ENCODE measurements at regions not wholly inside any gene's neighbourhood (a gene's known extent, or its start where the extent isn't known, plus 50 kb on each side); places are given as distances from the start of the nearest gene placed in this dataset.
"Not testable (repeated sequence)": the region's sequence is repeated elsewhere in the genome, so short reads cannot be mapped to it uniquely, and the experiment has no call there.

GRCh38 chr1:112114540-112114939, 125.1 kb upstream of the KCND3 start:
- intact Hi-C loops (cut with micrococcal nuclease): no loop called here
- peaks cover 4% of the 10 kb centered on the region for H3K4me1 Mint-ChIP-seq (ENCODE audit: low read depth)
- H3K27ac Mint-ChIP-seq: no peak overlapping the region
- no peak overlapping the region for H3K4me3 Mint-ChIP-seq (ENCODE audit: low read depth)
- peaks cover 2% of the 10 kb centered on the region for H3K27me3 Mint-ChIP-seq (ENCODE audit: low read depth)
- DNase-seq (ENCODE audit: low spot score): no peak
- H3K36me3 Mint-ChIP-seq (ENCODE audit: low read depth): no peaks in the 10 kb centered on the region
- no peaks in the 10 kb centered on the region for H3K9me3 Mint-ChIP-seq

- Mint-ChIP-seq H3K27me3 (ENCODE audit: low read depth) (no peaks in the 10 kb centered on the region), H3K9me3 (no peaks in the 10 kb centered on the region), H3K4me1 (ENCODE audit: low read depth) (peaks cover 4% of the 10 kb centered on the region), H3K36me3 (ENCODE audit: low read depth) (no peaks in the 10 kb centered on the region), H3K4me3 (ENCODE audit: low read depth) (no peak overlapping the region), H3K27ac (no peak overlapping the region)
- no peak for DNase-seq (ENCODE audit: low spot score)
- intact Hi-C loops (cut with micrococcal nuclease): no loop called here
These were observed 137.1 kb upstream of the KCND3 start for GRCh38 chr1:112126598-112126997.

- H3K4me1 Mint-ChIP-seq (ENCODE audit: low read depth); H3K9me3 Mint-ChIP-seq; H3K27me3 Mint-ChIP-seq (ENCODE audit: low read depth); H3K27ac Mint-ChIP-seq; H3K4me3 Mint-ChIP-seq (ENCODE audit: low read depth); DNase-seq (ENCODE audit: low spot score); H3K36me3 Mint-ChIP-seq (ENCODE audit: low read depth); intact Hi-C loops (cut with micrococcal nuclease): not testable (repeated sequence)
These were observed 138.1 kb upstream of the KCND3 start for GRCh38 chr1:112127606-112128005.

- DNase-seq (ENCODE audit: low spot score): no peak
- Mint-ChIP-seq H3K27me3 (ENCODE audit: low read depth) (peaks cover 2% of the 10 kb centered on the region), H3K4me3 (ENCODE audit: low read depth) (no peak overlapping the region), H3K27ac (no peak overlapping the region), H3K36me3 (ENCODE audit: low read depth) (no peaks in the 10 kb centered on the region), H3K4me1 (ENCODE audit: low read depth) (no peaks in the 10 kb centered on the region), H3K9me3 (no peaks in the 10 kb centered on the region)
- intact Hi-C loops (cut with micrococcal nuclease): no loop called here
These were observed 144.0 kb upstream of the KCND3 start for GRCh38 chr1:112133487-112133886.

GRCh38 chr1:112140743-112141142, 151.3 kb upstream of the KCND3 start:
- no peak for DNase-seq (ENCODE audit: low spot score)
- intact Hi-C loops (cut with micrococcal nuclease): no loop called here
- no peaks in the 10 kb centered on the region for H3K4me1 Mint-ChIP-seq (ENCODE audit: low read depth)
- H3K27ac Mint-ChIP-seq: no peak overlapping the region
- H3K36me3 Mint-ChIP-seq (ENCODE audit: low read depth): no peaks in the 10 kb centered on the region
- no peaks in the 10 kb centered on the region for H3K9me3 Mint-ChIP-seq
- no peak overlapping the region for H3K4me3 Mint-ChIP-seq (ENCODE audit: low read depth)
- peaks cover 2% of the 10 kb centered on the region for H3K27me3 Mint-ChIP-seq (ENCODE audit: low read depth)

- intact Hi-C loops (cut with micrococcal nuclease): no loop called here
- Mint-ChIP-seq H3K9me3 (no peaks in the 10 kb centered on the region), H3K36me3 (ENCODE audit: low read depth) (no peaks in the 10 kb centered on the region), H3K4me3 (ENCODE audit: low read depth) (no peak overlapping the region), H3K4me1 (ENCODE audit: low read depth) (no peaks in the 10 kb centered on the region), H3K27me3 (ENCODE audit: low read depth) (peaks cover 2% of the 10 kb centered on the region), H3K27ac (no peak overlapping the region)
- no peak for DNase-seq (ENCODE audit: low spot score)
These were observed 151.8 kb upstream of the KCND3 start for GRCh38 chr1:112141301-112141700.

- no peak overlapping the region for H3K27ac Mint-ChIP-seq
These were observed 152.5 kb upstream of the KCND3 start for GRCh38 chr1:112141923-112142322.

GRCh38 chr1:112143871-112144441, 154.5 kb upstream of the KCND3 start:
- no peaks in the 10 kb centered on the region for H3K4me1 Mint-ChIP-seq (ENCODE audit: low read depth)
- H3K27me3 Mint-ChIP-seq (ENCODE audit: low read depth): no peaks in the 10 kb centered on the region
- DNase-seq (ENCODE audit: low spot score): no peak
- H3K9me3 Mint-ChIP-seq: peaks cover 6% of the 10 kb centered on the region
- intact Hi-C loops (cut with micrococcal nuclease): no loop called here
- H3K4me3 Mint-ChIP-seq (ENCODE audit: low read depth): no peak overlapping the region
- H3K36me3 Mint-ChIP-seq (ENCODE audit: low read depth): no peaks in the 10 kb centered on the region
- no peak overlapping the region for H3K27ac Mint-ChIP-seq

More at GRCh38 chr1:112141923-112142322, 152.5 kb upstream of the KCND3 start:
- Mint-ChIP-seq H3K27me3 (ENCODE audit: low read depth) (peaks cover 2% of the 10 kb centered on the region), H3K36me3 (ENCODE audit: low read depth) (no peaks in the 10 kb centered on the region), H3K4me1 (ENCODE audit: low read depth) (no peaks in the 10 kb centered on the region), H3K4me3 (ENCODE audit: low read depth) (no peak overlapping the region), H3K9me3 (no peaks in the 10 kb centered on the region)
- DNase-seq (ENCODE audit: low spot score): no peak
- intact Hi-C loops (cut with micrococcal nuclease): no loop called here

- Mint-ChIP-seq H3K9me3 (peaks cover 10% of the 10 kb centered on the region), H3K4me1 (ENCODE audit: low read depth) (no peaks in the 10 kb centered on the region), H3K27ac (no peak overlapping the region), H3K27me3 (ENCODE audit: low read depth) (no peaks in the 10 kb centered on the region), H3K4me3 (ENCODE audit: low read depth) (no peak overlapping the region), H3K36me3 (ENCODE audit: low read depth) (no peaks in the 10 kb centered on the region)
- no peak for DNase-seq (ENCODE audit: low spot score)
- intact Hi-C loops (cut with micrococcal nuclease): no loop called here
These were observed 155.4 kb upstream of the KCND3 start for GRCh38 chr1:112144733-112145426.

GRCh38 chr1:112146201-112146715, 156.8 kb upstream of the KCND3 start:
- Mint-ChIP-seq H3K27ac (no peak overlapping the region), H3K27me3 (ENCODE audit: low read depth) (no peaks in the 10 kb centered on the region), H3K36me3 (ENCODE audit: low read depth) (no peaks in the 10 kb centered on the region), H3K9me3 (peaks cover 19% of the 10 kb centered on the region), H3K4me3 (ENCODE audit: low read depth) (no peak overlapping the region), H3K4me1 (ENCODE audit: low read depth) (no peaks in the 10 kb centered on the region)
- intact Hi-C loops (cut with micrococcal nuclease): no loop called here
- DNase-seq (ENCODE audit: low spot score): no peak

GRCh38 chr1:112160214-112160613, 170.7 kb upstream of the KCND3 start:
- H3K9me3 Mint-ChIP-seq; H3K4me3 Mint-ChIP-seq (ENCODE audit: low read depth); H3K27ac Mint-ChIP-seq; DNase-seq (ENCODE audit: low spot score); H3K4me1 Mint-ChIP-seq (ENCODE audit: low read depth); intact Hi-C loops (cut with micrococcal nuclease); H3K27me3 Mint-ChIP-seq (ENCODE audit: low read depth); H3K36me3 Mint-ChIP-seq (ENCODE audit: low read depth): not testable (repeated sequence)

- Mint-ChIP-seq H3K4me3 (ENCODE audit: low read depth) (no peak overlapping the region), H3K27me3 (ENCODE audit: low read depth) (no peaks in the 10 kb centered on the region), H3K9me3 (peaks cover 5% of the 10 kb centered on the region), H3K4me1 (ENCODE audit: low read depth) (no peaks in the 10 kb centered on the region), H3K27ac (no peak overlapping the region), H3K36me3 (ENCODE audit: low read depth) (no peaks in the 10 kb centered on the region)
- intact Hi-C loops (cut with micrococcal nuclease): no loop called here
- DNase-seq (ENCODE audit: low spot score): no peak
These were observed 175.9 kb upstream of the KCND3 start for GRCh38 chr1:112165375-112165774.

- H3K27ac Mint-ChIP-seq: no peak overlapping the region
- no peak overlapping the region for H3K4me3 Mint-ChIP-seq (ENCODE audit: low read depth)
- no peaks in the 10 kb centered on the region for H3K9me3 Mint-ChIP-seq
- no peaks in the 10 kb centered on the region for H3K27me3 Mint-ChIP-seq (ENCODE audit: low read depth)
- no peaks in the 10 kb centered on the region for H3K36me3 Mint-ChIP-seq (ENCODE audit: low read depth)
- DNase-seq (ENCODE audit: low spot score): no peak
- H3K4me1 Mint-ChIP-seq (ENCODE audit: low read depth): no peaks in the 10 kb centered on the region
- intact Hi-C loops (cut with micrococcal nuclease): no loop called here
These were observed 180.0 kb upstream of the KCND3 start for GRCh38 chr1:112169517-112169916.
